ENCODE measurements at regions not wholly inside any gene's neighbourhood (a gene's known extent, or its start where the extent isn't known, plus 50 kb on each side); places are given as distances from the start of the nearest gene placed in this dataset.

DNA sequence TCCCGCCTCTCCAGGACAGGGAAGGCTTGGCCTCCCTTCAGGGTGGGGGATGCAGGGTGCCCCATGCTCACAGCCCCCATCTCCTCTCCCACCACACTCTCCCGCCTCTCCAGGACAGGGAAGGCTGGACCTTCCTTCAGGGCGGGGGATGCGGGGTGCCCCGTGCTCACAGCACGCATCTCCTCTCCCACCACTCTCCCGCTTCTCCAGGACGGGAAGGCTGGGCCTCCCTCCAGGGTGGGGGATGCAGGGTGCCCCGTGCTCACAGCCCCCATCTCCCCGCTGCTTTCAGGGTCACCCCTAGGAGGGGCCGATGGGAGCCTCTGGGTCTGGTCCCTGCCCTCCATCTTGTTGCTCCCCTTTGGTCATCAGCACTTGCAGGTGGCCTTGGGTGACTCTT, 348.0 kb downstream of the CTTN start:
- TF ChIP-seq, protein P1, sequence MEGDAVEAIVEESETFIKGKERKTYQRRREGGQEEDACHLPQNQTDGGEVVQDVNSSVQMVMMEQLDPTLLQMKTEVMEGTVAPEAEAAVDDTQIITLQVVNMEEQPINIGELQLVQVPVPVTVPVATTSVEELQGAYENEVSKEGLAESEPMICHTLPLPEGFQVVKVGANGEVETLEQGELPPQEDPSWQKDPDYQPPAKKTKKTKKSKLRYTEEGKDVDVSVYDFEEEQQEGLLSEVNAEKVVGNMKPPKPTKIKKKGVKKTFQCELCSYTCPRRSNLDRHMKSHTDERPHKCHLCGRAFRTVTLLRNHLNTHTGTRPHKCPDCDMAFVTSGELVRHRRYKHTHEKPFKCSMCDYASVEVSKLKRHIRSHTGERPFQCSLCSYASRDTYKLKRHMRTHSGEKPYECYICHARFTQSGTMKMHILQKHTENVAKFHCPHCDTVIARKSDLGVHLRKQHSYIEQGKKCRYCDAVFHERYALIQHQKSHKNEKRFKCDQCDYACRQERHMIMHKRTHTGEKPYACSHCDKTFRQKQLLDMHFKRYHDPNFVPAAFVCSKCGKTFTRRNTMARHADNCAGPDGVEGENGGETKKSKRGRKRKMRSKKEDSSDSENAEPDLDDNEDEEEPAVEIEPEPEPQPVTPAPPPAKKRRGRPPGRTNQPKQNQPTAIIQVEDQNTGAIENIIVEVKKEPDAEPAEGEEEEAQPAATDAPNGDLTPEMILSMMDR (IDR thresholded peaks at IDR 0.05): no peak
- no peak for TF ChIP-seq ZFX (IDR thresholded peaks at IDR 0.05; ENCODE audit: borderline replicate concordance)
